Medulla oblongata (tissue), 1 donor: ENCODE measurements at regions not wholly inside any gene's neighbourhood (a gene's known extent, or its start where the extent isn't known, plus 50 kb on each side); places are given as distances from the start of the nearest gene placed in this dataset.
A peak's percentile ranks its signal among the peaks of the same experiment; 100 is the strongest.

Experiments
- DNase-seq: peaks from one replicate; pipeline ENCODE4 v3.0.0-alpha.2; 2015; ENCODE audit errors: extremely low spot score

DNA sequence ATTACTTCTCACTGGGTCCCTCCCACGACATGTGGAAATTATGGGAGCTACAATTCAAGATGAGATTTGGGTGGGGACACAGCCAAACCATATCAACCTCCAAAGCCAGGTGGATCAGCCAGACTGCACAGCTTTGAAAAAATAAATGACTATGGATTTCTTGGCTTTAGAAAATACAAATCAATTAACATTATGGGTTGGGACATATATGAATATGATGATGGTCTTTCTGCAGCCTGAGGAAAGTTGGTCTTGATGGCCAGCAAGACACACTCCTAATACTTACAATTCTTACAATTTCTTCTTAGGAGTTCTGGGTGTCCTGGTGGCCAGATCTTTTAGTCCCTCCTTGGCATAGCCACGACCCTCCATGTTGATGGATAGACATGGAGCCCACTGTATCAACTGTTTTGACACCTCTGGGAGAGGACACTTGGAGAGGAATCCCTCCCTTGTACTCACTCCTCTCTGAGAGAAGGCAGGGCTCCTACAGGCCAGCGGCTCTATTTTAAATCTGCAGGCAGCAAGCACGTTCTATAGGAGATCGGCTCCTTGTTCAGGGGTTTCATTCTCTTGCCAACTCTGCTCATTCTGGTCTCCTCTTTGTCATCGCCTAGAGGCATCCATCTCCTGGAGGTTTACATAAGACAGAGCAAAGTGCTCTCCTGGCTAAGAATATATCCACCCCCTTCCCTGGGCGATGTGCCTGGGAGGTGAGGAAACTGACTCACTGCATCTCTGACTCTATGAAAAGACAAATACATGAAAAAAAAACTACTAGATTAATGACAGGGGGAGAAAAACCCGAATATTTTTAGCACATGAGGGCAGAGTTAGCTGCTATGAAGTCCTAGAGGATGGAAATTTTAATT is 145.9 kb downstream of the CARTPT start:
- DNase-seq, result no peak

DNA sequence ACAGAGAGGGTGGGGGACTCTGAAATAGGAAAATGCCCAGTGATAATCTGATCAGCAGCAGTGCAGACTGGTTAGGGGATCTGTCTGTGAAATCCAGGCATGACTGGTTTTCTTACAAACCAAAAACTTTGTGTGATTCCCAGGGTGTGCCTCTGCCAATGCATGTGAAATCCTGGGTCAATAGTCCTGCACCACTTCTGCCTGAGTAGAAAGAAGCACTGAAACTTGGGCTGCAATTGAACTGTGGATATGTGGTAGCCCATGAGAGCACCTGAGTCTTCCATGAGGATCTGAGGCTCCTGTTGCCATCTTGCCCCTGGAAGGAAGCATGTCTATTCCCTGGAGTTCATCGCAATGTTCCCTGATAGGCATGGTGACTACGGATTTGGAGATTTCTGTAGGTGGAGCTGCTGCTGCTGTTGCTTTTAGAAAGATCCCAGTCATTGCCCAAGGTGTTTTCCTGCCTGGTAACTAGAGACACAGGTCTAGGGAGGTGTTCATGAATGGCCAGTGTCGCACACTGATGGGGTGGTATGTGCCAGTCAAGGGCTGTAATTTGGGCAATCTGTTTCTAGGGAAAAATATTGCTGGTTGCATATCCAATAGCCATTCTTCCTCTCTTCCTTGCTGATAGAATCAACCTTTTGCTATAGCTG is 146.7 kb downstream of the CARTPT start:
- no peak for DNase-seq

DNA sequence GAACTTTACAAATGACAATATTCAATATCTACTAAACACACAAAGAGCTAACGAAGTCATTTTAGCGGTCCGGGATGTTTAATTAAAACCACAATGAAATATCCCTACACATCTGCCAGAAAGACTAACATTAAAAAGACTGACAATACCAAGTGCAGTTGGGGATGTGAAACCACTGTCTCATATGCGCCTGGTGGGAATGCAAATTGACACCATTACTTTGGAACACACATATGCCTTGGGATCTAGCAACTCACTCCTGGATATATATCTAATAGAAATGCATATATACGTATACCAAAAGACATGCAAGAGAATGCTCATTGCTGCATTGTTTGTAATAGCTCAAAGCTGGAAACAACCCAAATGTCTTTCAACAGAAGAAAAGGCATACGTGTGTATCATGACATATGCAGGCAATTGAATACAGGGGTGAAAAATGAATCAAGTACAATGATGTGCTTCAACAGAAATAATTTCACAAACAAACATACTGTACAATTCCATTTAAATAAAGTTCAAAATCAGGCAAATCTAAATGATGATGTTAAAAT is 153.3 kb downstream of the CARTPT start:
- DNase-seq, result no peak

DNA sequence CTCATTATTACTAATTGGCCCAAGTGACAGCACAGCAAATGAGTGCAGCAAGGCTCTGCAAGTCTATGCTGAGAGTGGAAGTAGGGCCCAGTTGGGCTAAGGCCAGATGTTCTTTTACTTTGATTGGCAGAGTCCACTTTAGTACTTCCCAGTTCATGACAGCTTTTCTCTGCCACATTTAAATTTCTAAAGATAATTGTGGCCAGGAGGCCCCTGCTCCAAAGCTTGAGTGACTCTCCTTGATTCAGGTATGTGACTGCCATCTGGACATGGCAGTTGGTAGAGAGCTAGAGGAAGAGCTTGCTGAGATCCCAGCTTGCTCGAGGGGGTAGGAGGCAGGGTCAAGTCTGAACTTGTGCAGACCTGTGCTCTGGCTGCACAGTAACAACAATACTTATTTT is 154.1 kb downstream of the CARTPT start:
- no peak for DNase-seq

DNA sequence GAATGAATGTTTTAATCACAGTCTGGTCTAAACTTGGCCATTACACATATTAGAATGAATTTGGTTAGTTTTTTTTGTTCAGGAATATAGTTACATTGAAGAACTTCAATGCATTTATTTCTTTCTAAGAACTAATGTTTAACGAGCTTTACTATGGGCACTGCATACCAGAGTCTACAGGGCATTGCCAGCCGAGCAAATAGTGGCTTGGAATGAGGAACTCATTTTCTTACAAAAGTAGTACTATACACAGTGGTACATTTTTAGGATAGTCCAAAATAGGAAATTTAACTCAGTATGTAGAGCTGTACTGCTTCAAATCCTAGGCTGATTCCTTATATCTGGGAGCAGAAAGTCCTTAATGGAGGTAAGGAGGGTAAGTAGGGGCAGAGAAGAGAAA is 155.4 kb downstream of the CARTPT start:
- DNase-seq, result no peak

DNA sequence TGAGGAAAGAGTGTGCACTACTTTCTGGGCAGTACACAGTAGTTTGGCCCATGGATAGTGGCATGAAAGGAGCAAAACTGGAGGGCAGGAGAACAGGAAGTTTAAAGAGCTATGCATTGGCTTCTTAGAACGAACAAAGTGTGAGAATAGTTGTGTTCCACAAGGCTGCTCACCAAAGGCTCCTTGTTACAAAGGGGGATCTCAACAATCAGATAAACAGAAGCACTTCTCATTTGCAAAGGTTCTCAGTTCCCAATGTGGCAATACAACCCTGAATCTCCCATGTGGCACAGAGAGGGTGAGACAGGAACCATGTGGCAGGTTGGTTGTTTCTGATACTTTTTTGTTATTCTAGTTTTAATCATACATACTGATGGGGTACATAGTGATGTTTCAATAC is 158.4 kb downstream of the CARTPT start:
- DNase-seq, result no peak

DNA sequence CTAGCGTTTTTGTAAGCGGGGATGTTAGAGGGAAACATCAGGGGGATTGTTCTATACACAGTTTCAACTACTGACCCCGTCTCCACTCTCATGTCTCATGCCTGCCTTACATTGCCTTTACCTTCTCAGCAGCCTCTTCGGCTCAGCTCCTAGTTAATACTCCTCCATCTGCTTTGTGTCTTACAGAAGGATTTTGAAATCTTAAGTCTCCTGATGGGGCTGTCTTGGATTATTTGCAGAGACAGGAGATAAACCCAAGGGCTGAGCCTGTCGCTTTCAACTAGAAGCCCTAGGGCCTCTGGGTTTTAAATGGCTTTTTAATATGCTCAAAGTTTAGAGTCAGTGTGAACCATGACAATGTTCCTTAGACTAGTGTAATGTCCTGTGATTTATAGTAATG is 161.5 kb downstream of the CARTPT start:
- DNase-seq, result no peak

DNA sequence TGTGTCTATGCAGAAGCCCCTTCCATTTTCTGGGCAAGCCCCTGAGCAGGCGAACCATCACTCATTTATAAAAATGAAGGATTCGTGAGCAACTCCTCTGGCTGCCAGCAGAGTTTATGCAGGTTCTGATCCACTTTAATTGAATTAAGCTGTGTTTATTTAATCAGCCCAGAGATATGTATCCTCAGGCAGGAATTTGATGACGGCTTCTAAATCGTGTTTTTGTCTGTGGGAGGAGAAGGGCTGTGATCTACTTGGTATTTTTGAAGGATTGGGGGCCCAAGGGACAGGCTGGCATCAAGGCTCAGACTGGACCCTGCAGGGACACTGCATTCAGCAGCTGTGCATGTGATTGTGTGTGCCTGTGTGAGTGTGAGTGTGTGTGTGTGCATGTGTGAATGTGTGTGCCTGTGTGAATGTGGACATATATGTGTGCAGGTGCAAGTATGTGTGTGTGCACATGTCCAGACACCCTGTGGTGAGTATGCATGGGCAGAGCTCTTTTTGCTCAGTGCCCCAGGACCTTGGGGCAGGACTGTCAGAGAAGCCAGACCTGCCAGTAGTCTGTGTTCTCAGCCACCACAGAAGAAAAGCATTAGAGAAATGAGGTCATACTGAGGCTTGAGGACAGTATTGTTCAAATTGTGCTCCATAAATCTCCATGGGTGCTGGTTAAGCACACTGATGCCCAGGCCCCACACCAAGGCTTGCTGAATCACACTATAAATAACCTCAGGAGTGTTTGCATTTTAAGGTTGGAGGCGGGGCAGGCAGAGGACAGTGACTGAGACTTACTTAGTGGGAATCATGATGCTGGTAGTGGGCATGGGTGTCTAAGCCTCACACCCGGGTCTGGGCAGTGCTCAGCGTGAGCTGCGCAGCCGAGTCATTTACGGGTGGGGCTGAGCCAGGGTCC is 164.0 kb downstream of the CARTPT start:
- no peak for DNase-seq

DNA sequence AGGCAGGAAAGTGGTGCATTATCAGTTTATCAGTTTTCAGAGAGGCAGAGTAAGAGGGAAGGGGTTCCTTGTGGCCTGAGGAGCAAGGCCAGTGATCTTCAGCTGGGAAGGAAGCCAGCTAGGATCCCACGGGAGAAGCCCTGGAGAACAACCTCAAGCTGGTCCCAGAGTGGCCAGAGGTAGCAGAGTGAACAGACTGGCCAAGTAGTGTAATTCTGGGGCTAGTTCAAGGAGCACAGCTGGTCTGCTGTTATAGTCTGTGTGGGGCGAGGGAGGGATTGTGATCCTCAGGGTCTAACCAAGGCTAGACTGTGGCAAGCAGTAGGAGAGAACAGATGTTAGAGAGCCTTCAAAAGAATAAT is 164.6 kb downstream of the CARTPT start:
- no peak for DNase-seq

DNA sequence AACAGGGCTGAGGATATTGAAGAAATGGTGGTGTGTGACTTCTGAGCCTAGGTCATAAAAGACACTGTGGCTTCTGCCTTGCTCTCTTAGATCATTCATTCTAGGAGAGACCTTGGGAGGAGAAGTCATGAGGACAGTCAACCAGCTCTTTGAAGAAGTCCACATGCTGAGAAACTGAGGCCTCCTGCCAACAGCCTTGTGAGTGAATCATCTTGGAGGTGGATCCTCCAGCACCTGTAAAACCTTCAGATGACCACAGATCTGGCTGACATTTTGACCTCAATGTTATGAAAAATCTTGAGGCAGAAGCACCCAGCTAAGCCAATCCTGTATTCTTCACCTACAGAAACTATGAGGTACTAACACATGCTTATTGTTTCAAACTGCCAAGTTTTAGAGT is 165.9 kb downstream of the CARTPT start:
- DNase-seq, result no peak

DNA sequence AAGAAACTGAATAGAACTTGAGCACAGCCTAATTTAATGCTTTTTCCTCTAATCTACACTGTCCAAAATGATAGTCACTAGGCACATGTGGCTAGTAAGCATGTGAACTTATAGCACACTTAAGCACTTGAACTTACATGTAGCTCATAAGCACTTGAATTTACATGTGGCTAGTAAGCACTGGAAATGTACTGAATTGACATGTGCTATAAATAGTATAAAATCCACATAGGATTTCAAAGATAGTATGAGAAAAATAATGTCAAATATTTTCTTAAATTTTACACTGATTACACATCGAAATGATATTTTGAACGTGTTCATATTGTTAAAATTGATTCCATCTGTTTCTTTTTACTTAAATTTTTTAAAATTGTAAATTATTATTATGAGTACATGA is 167.3 kb downstream of the CARTPT start:
- DNase-seq, result no peak

DNA sequence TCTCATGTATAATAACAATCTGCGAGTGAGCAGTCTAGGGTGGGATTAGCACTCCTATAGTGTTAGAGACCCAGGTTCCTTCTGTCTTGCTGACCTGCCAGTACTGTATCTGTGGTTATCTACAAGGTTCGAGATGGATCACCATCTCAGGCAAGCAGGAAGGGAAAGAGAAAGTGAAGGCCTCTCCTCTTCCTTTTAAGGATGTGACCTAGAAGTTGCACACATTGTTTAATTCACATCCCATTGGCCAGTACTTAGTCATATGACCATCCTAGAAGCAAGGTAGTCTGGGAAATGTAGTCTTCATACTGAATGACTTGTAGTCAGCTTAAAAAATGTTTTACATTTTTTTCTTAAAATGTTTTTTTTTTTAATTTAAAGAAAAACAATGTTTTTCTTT is 168.6 kb downstream of the CARTPT start:
- peak; percentile 8 for DNase-seq

DNA sequence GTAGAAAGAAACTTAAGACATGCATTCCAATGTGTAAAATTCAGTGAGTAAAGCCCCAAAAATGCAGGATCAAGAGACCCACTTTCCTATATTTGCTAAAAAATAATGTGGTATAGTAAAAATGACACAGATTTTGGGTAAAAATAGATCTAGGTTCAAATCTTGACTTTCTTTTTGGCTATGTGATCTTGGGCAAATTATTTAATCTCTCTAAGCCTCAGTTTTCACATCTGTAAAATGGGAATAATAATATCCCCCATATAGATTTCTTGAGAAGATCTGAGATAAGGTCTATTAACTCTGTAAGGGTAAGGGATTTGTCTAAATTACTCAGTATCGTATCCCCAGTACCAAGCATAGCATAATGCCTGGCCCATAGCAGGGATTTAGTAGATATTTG is 172.3 kb downstream of the CARTPT start:
- no peak for DNase-seq

DNA sequence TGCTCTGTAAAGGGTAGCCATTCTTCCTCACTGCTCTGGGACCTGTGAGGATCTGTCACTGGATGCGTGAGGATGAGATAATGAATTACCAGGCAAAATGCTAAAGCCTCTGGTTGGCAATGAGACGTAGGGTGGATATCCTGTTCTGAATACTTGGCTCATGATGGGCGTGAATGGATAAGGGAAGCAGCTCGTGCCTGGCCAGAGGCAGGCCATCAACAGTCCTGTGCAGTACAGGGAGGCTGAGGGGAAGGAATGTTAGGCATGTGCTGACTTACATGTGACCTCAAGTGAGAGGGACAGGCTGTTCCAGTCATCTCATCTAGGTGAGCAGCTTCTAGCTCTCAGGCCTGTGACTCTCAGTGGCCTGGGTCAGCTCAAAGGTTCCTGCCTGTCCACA is 172.8 kb downstream of the CARTPT start:
- no peak for DNase-seq

DNA sequence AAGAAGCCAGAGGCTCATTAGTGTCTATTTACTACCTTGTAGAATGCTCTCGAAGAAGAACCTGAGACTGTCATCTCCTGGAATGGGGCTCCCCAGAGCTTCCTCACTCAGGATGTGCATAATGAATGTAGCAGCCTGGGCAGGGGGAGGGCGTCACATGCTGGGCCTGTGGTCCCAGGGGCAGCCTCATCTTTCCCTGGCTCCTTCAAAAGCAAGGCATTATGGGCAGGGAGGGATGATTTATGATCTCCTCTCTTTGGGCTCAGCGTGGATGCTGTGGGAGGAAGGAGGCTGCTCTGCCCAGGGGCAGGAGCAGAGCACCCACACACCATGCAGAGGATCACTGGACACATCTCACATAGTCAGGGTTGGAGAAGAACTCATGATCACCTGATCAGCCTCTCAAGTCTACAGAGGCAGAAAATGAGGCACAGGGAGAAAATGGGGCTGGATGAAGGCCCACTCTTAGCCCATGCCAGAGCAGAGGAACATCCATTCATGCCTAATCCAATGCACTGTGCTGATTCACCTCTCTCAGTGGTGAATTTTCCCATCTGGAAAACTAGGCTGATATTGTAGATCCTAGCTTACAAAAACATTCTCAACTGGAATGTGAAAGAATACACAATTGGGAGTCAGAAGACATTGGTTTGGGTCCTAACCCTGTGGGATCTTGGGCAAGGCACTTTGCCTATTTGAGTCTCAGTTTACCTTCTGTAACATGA is 173.7 kb downstream of the CARTPT start:
- DNase-seq, result peak; percentile 26

DNA sequence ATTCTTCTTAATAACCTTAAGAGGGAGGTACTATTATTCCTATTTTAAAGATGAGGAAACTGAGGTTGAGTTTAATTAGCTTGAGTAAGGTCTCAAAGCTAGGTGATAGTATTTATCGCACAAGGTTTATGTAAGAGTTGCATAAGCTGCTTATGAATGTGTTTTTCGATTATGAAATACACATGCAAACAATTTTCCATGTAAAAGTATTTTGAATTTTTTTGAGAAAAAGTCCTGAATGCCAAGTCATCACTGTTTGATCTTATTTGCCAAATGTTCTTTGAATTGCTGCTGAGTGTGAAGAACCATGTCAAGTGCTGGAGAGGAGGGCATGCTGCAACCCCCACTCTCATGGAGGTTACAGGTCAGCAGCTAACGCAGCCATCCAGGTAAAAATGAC is 174.4 kb downstream of the CARTPT start:
- no peak for DNase-seq

DNA sequence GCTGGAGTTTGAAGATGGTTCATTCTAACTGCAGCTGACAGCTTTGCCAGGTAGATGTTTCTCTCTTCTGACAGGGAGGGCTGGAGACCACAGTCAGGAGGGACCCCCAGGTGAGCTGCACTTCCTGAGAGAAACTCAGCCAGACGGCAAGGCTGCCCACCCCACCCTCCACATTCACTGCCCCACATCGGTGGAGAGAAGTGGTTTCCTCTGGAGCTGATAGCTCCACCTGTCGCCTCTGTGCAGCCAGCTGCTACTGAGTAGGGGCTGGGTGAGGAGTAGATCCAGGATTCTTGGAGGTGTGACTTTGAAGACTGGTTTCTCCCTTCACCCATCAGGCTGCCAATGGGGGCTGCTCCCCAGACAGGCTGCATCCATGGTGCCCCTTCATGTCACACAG is 175.0 kb downstream of the CARTPT start:
- no peak for DNase-seq

DNA sequence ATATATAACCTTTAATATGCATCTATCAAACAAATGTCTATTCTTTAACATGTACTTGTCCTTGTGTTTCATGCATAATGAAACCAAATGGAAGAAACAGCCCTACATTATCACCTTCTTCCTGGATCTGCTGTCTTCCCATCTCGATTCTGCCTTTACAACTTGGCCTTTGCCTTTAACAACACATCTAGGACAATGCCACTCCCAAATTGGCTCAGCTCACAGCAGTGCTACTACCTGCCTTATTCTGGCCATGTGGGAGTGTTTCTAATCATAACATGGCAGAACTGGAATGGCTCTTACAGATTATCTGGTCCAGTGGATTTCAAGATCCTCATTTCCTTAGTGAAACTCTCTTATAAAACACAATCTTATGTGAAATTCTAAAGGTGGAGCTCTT is 176.5 kb downstream of the CARTPT start:
- DNase-seq, result no peak

DNA sequence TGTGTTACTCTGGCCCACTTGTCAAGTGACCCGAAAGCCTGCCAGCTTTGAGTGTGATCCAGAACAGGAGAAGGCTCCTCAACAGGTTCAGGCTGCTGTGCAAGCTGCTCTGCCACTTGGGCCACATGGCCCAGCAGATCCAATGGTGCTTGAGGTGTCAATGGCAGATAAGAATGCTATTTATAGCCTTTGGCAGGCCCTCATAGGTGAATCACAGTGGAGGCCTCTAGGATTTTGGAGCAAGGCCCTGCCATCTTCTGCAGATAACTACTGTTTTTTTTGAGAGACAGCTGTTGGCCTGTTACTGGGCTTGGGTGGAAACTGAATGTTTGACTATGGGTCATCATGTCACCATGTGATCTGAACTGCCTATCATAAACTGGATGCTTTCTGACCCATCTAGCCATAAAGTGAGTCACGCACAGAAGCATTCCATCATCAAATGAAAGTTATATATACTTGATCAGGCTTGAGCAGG is 180.8 kb downstream of the CARTPT start:
- DNase-seq, result no peak

DNA sequence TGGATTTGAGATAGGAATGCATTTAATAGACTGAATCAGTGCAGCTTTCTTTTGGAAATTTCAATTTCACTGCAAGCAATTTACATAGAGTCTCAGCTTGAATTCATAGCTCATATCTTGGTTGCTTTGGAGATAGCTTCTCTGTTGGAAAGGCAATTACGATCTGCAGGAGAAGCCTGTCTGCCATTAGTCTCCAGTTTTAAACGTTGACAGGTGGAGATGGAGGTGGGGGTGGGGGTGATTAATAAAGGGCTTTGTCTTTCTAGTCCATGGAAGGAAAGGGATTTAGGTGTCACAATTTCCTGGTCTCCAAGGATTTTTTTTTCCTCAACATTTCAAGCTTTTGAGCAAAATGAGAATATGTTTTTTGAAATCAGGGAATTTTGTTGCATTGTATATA is 184.7 kb downstream of the CARTPT start:
- no peak for DNase-seq

DNA sequence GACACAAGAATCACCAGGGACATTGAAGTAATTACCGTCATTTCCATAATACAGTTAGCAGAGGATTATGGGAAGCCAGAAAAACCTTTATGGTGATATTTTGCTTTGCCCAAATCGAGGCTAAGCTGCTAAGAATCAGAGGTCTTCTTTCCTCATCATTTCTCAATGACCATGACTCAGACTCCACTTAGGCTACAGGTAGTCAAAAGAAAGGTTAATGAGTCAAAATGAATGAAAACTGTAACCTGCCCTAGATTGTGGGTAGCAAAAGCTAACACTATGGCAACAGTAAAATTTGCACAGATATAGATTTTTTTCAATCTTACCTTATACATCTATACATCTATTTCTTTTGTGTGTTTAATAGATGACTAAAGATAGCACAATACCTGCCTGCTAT is 185.8 kb downstream of the CARTPT start:
- DNase-seq, result no peak
